Suprapubic skin (tissue), 3 donors: ENCODE measurements at regions not wholly inside any gene's neighbourhood (a gene's known extent, or its start where the extent isn't known, plus 50 kb on each side); places are given as distances from the start of the nearest gene placed in this dataset.

Source experiments
- CTCF ChIP-seq, 2 donors: fragments of 200-600 bp in 1 of 2; fragments of 450-650 bp in 1 of 2; sonication (generic) in 1 of 2; IDR thresholded peaks; one replicate each; pipeline ENCODE4 v1.5.1; 2016 to 2019; ENCODE audit warnings: antibody characterized with exemption in 2 of 2, mild to moderate bottlenecking in 1 of 2, moderate library complexity in 1 of 2
- POLR2A ChIP-seq, 2 donors: fragments of 450-650 bp; IDR thresholded peaks; one replicate each; pipeline ENCODE4 v1.6.1; 2017; ENCODE audit warnings: antibody characterized with exemption in 2 of 2, mild to moderate bottlenecking in 2 of 2, moderate library complexity in 2 of 2

- TF ChIP-seq CTCF (IDR thresholded peaks at IDR 0.05) (no peak), POLR2A (IDR thresholded peaks at IDR 0.05) (no peak)
Measured at GRCh38 chr2:129101186-129101585, 782.5 kb upstream of the HS6ST1 start.
